ENCODE measurements at regions not wholly inside any gene's neighbourhood (a gene's known extent, or its start where the extent isn't known, plus 50 kb on each side); places are given as distances from the start of the nearest gene placed in this dataset.

DNA sequence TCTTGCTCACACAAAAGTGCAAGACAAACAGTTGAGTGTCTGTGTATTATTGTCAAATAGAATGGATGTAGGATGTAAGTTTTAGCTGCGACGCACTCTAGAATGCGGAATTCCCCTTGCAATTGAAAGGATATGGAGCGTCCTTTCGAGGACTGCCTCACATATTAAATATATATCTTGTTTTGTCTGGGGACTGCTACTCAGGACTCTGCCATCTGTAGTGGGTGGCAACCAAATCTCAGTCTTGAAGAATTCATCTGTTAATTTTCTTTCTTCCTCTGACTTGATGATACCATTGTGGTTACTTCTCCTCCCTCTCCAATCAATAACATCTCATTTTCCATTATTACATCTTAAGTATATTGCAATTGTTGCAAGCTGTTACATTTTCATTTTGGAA is 121.6 kb downstream of the SOX4 start:
- no peak overlapping the region for H3K27ac ChIP-seq (ENCODE audit: insufficient read depth, low read depth, low read length)
- peaks cover 3% of the 10 kb centered on the region for H3K4me1 ChIP-seq (ENCODE audit: control insufficient read depth, extremely low read depth, insufficient read depth, low read length)
- no peak overlapping the region for H2AFZ ChIP-seq (ENCODE audit: low read depth, low read length)
- peaks cover 26% of the 10 kb centered on the region for H3K79me2 ChIP-seq (ENCODE audit: control insufficient read depth, insufficient read depth, low read length)
- no peaks in the 10 kb centered on the region for H3K27me3 ChIP-seq (ENCODE audit: control insufficient read depth in 2 of 2, insufficient read depth in 2 of 2, low read length in 2 of 2)
- H3K4me2 ChIP-seq (ENCODE audit: insufficient read depth, low read length), result no peak overlapping the region
- ChIA-PET POLR2A (no interaction called here), CTCF (no interaction called here)
- TF ChIP-seq, protein P1, sequence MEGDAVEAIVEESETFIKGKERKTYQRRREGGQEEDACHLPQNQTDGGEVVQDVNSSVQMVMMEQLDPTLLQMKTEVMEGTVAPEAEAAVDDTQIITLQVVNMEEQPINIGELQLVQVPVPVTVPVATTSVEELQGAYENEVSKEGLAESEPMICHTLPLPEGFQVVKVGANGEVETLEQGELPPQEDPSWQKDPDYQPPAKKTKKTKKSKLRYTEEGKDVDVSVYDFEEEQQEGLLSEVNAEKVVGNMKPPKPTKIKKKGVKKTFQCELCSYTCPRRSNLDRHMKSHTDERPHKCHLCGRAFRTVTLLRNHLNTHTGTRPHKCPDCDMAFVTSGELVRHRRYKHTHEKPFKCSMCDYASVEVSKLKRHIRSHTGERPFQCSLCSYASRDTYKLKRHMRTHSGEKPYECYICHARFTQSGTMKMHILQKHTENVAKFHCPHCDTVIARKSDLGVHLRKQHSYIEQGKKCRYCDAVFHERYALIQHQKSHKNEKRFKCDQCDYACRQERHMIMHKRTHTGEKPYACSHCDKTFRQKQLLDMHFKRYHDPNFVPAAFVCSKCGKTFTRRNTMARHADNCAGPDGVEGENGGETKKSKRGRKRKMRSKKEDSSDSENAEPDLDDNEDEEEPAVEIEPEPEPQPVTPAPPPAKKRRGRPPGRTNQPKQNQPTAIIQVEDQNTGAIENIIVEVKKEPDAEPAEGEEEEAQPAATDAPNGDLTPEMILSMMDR (IDR thresholded peaks at IDR 0.05; ENCODE audit: extremely low read depth in 1 of 2, insufficient read depth in 1 of 2, low read depth in 1 of 2, low read length in 2 of 2), result no peak
- no peak for TF ChIP-seq POLR2A (IDR thresholded peaks at IDR 0.05; ENCODE audit: low read depth, low read length)
- no peak for TF ChIP-seq MYC (IDR thresholded peaks at IDR 0.05; ENCODE audit: low read depth, low read length)
- TF ChIP-seq POLR2AphosphoS5 (IDR thresholded peaks at IDR 0.05; ENCODE audit: insufficient read depth, low read depth, low read length), result no peak
- FAIRE-seq (no peak), DNase-seq (ENCODE audit: low read depth, low spot score) (no peak)
- H3K9me3 ChIP-seq (replicated peaks; ENCODE audit: control insufficient read depth, insufficient read depth, low read length), result no peaks in the 10 kb centered on the region
- no peaks in the 10 kb centered on the region for H4K20me1 ChIP-seq (replicated peaks; ENCODE audit: control insufficient read depth, extremely low read depth, insufficient read depth, low read length)
- no peak overlapping the region for H3K9ac ChIP-seq (replicated peaks; ENCODE audit: extremely low read depth, insufficient read depth, low read length)
- intact Hi-C loops (cut with micrococcal nuclease), result no loop called here
- dilution Hi-C loops (cut with MboI; ENCODE audit: extremely low pct_ligation_motif_present, low sequenced_read_pairs), result no loop called here
- peaks cover 0 to 2% of the 10 kb centered on the region in 2 experiments for H3K36me3 ChIP-seq (ENCODE audit: control insufficient read depth in 2 of 2, extremely low read depth in 1 of 2, insufficient read depth in 2 of 2, low read length in 2 of 2)
- BruUV-seq (replicated peaks), result no TSS peak
- H3K4me3 ChIP-seq (replicated peaks in 1 of 3; ENCODE audit: insufficient read depth in 1 of 3, low read depth in 1 of 3, low read length in 3 of 3), result no peak overlapping the region
- H3K9me1 ChIP-seq (replicated peaks; ENCODE audit: control insufficient read depth, extremely low read depth, insufficient read depth, low read length), result no peaks in the 10 kb centered on the region

DNA sequence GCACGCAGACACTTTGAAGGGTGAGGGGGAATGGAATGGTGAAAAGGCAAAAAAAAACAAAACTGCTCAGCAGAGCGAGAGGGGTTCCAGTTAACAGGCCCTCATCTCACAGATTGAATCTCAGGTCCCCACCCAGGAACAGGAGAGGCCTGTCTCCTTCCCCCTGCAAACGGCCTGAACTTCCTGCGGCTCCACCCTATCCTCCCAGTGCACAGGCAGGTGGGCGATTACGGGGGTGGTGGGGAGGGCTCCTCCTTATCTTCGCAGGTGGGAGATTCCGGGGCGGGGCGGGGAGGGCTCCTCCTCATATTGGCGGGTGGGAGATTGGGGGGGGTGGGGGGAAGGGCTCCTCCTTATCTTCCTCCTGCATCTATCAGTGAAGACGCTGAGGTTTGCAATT is 129.0 kb downstream of the SOX4 start:
- Histone ChIP-seq H3K27me3 (ENCODE audit: control insufficient read depth in 2 of 2, insufficient read depth in 2 of 2, low read length in 2 of 2) (no peaks in the 10 kb centered on the region), H4K20me1 (replicated peaks; ENCODE audit: control insufficient read depth, extremely low read depth, insufficient read depth, low read length) (no peaks in the 10 kb centered on the region), H3K79me2 (ENCODE audit: control insufficient read depth, insufficient read depth, low read length) (peaks cover 8% of the 10 kb centered on the region), H3K9me1 (replicated peaks; ENCODE audit: control insufficient read depth, extremely low read depth, insufficient read depth, low read length) (no peaks in the 10 kb centered on the region), H3K9ac (replicated peaks; ENCODE audit: extremely low read depth, insufficient read depth, low read length) (no peak overlapping the region), H3K27ac (ENCODE audit: insufficient read depth, low read depth, low read length) (no peak overlapping the region), H3K4me3 (replicated peaks in 1 of 3; ENCODE audit: insufficient read depth in 1 of 3, low read depth in 1 of 3, low read length in 3 of 3) (no peak overlapping the region), H3K4me1 (ENCODE audit: control insufficient read depth, extremely low read depth, insufficient read depth, low read length) (peaks cover 11% of the 10 kb centered on the region), H3K4me2 (ENCODE audit: insufficient read depth, low read length) (no peak overlapping the region), H2AFZ (ENCODE audit: low read depth, low read length) (no peak overlapping the region), H3K36me3 (ENCODE audit: control insufficient read depth in 2 of 2, extremely low read depth in 1 of 2, insufficient read depth in 2 of 2, low read length in 2 of 2) (peaks cover 0 to 2% of the 10 kb centered on the region in 2 experiments), H3K9me3 (replicated peaks; ENCODE audit: control insufficient read depth, insufficient read depth, low read length) (no peaks in the 10 kb centered on the region)
- DNase-seq (ENCODE audit: low read depth, low spot score) (no peak), FAIRE-seq (no peak)
- ChIA-PET POLR2A (no interaction called here), CTCF (no interaction called here)
- dilution Hi-C loops (cut with MboI; ENCODE audit: extremely low pct_ligation_motif_present, low sequenced_read_pairs) (no loop called here), intact Hi-C loops (cut with micrococcal nuclease) (no loop called here)
- no peak for TF ChIP-seq JUN (IDR thresholded peaks at IDR 0.05; ENCODE audit: borderline replicate concordance, insufficient read depth, insufficient read length, low read depth)
- TF ChIP-seq POLR2A (IDR thresholded peaks at IDR 0.05; ENCODE audit: low read depth, low read length), result no peak
- TF ChIP-seq, protein P1 (IDR thresholded peaks at IDR 0.05; ENCODE audit: extremely low read depth in 1 of 2, insufficient read depth in 1 of 2, low read depth in 1 of 2, low read length in 2 of 2), result no peak
- no peak for TF ChIP-seq FOS (IDR thresholded peaks at IDR 0.05; ENCODE audit: borderline replicate concordance, insufficient read depth, low read length)
- TF ChIP-seq EZH2 (IDR thresholded peaks at IDR 0.05; ENCODE audit: borderline replicate concordance, low read depth, low read length, severe bottlenecking), result no peak
- BruUV-seq (replicated peaks), result no TSS peak

Data from endothelial cell of umbilical vein (primary cell).